GM19351 (cell line): ENCODE measurements at regions not wholly inside any gene's neighbourhood (a gene's known extent, or its start where the extent isn't known, plus 50 kb on each side); places are given as distances from the start of the nearest gene placed in this dataset.
"Not testable (repeated sequence)": the region's sequence is repeated elsewhere in the genome, so short reads cannot be mapped to it uniquely, and the experiment has no call there.

Experiments
- ATAC-seq: cut with Tn5 transposase; IDR thresholded peaks from one replicate; pipeline ENCODE4 v1.9.1; 2021; ENCODE audit warnings: mild to moderate bottlenecking, moderate library complexity; ENCODE audit not compliant: unreplicated experiment

DNA sequence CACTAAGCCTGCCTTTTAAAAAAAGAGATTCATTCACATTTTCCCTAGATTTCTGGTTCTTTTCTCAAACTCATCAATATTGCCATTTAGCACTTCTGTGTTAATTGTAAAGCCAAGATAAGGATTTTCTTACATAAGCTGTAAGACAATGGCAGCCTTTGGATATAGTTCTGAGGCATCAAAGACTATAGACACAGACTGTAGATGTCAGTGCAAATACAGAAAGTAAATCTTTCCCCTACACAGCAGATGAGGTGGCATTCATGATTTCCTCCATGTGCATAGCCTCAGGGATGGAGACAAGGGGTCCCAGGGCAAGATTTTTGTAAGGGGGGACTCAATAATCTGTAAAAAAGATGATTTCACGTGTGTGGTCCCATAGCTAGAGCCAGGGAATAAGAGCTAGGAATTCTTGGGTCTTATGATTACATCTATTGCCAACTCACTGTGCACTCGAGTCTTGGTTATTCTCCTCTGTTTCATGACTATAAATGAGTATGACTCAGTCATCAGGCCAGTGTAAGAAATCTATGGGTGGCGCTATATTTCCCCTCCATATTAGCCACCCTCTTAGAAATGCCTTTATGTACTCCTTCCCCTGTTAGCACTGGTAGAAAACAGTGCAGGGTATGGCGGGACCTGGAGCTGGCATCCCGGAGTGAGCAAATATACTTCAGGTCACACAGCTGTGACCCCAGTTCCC is 207.5 kb downstream of the EXOC5 start:
- ATAC-seq: no peak

DNA sequence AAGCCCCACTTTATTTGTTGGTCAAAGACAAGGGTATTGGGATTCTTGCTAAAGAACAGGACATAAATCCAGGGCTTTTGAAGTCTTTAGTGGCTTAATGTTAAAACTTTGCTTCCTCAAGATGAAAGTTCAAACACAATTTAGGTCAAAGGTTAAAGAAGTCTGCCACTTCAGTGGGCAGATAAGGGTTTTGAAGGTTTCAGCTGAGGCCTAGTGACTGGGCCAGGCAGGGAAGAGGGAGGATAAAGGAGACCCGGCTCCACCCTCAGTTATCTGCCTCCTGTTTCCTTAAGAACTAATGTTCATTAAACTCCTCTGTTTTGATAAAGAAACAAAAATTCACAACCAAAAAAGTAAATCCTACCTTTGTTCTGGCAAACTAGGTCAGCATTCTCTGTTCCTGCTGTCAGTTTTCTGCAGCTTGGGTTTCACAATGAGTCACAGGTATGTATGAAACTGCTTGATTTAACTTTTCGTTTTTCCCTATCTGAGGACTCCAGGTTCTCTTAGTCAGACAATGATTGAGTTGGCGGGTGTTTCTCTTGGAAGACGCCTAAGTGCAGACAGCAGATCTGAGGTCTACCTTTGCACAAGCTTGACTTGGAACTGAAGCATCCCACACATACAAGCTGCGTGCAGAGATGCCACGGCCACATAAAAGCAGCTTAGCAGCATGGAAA is 208.3 kb downstream of the EXOC5 start:
- ATAC-seq: peak; percentile 94

DNA sequence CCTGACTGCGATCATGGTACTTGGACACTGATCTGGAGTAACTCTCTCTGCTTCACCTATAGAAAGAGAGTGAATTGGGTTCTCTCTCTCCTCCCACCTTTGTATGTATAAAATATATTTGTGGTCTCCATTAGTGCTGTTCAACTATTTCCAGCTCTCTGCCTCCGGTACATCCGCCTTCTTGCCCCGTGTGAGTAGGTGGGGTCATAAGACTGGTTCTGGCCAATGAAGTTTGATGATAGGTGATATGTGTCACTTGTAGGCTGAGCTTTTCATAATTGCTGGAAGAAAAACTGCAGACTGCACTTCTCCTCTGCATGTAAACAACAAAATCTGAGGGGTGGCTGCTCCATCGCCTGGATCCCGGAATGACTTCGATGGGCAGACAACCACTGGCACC is 210.4 kb downstream of the EXOC5 start:
- no peak for ATAC-seq

DNA sequence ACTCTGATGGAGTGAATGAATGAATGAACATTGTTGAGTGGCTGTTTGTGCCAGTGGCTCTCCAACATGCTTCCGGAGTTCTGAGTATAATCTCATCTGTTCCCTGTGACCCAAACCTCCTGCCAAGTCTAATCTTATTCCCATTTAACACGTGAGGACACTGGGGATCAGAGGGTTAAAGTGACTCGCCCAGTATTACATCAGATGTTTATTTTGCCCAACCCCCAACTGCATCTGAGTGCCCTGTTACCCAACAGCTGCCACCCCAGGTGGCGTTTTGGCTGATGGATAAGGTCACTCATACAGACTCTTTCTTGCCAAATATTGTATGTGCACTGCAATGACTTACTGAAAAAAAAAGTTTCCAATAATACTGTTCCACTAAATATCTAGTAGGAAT is 210.9 kb downstream of the EXOC5 start:
- no peak for ATAC-seq

DNA sequence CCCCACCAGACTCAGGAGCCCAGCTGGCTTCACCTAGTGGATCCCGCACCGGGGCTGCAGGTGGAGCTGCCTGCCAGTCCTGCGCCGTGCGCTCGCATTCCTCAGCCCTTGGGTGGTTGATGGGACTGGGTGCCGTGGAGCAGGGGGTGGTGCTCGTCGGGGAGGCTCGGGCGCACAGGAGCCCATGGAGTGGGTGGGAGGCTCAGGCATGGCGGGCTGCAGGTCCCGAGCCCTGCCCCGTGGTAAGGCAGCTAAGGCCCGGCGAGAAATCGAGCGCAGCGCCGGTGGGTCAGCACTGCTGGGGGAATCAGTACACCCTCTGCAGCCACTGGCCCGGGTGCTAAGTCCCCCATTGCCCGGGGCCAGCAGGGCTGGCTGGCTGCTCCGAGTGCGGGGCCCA is 212.2 kb downstream of the EXOC5 start:
- not testable (repeated sequence) for ATAC-seq

DNA sequence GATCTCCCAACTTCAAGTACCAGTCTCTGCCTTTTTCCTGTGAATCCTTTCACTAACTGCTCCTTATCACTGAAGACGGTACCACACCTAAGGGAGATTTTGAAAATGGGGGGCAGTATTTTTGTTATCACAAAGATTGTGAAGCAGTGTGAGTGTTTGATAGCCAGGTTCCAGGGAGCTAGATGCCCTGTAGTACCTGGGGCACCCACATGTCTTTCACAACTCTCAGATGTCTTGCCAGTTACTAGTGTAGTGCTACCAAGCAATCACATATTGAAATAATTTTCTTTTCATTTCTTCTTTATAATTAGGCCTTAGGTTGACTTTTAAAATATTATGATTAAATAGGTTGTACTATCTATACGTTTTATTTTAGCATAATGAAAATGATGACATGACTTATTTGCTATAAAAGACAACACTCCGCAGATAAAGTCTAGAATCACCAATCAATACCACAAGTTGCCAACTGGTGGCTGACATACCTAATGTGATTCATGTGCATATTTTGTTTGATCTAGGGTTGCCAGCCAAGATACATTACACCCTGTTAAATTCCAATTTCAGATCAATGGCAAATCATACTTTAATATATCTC is 215.9 kb downstream of the EXOC5 start:
- no peak for ATAC-seq

DNA sequence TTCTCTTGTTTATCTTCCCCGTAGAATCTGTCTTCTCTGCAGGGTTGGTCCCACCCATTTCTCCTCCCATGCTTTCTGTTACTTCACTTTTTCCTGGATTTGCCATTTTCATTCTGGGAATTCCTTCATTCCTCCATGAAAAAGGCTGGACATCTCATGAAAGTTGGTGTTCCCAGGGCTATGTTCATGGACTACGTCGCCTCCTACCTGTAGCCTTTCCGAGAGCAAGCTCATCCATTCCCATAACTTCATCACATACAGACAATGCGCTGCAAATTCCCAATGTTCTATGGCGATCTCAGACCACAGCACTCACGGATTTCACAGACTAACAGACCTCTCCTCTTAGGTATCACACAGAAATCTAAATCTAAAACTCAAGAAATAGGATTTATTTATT is 217.1 kb downstream of the EXOC5 start:
- ATAC-seq: no peak

DNA sequence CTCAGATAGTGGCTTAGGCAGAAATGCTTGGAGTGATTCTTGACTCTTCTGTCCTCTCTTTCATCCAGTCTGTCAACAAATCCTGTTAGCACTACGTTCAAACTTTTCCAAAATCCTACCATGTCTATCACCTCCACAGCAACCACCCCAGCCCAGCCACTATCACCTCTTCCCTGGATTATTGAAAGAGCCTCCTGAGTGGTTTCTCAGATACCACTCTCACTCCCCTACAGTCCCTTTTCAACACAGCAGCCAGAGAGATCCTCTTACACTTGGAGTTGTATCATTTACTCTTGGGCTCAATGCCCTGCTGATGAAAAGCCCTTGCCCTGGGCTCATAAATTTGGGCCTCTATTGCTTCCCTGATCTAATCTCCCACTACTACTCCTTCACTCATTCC is 218.9 kb downstream of the EXOC5 start:
- ATAC-seq: no peak

DNA sequence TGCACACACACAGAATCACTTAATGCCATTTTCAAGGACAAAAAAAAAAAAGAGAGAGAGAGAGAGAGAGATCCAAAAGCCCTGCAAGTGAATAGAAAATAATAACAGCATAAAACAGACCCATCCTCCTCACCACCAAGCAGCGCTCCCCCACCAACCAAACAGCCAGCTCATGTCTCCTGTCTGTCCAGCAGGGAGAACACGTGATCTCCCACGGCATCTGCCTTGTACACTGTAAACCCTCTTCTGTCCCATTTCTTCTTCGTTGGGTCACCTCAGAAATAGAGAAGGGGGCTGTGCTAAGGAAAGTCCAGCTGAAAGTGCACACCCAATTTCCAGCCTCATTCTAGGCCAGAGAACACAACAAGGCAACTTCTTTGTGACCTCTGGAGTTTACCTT is 222.5 kb downstream of the EXOC5 start:
- ATAC-seq: no peak

DNA sequence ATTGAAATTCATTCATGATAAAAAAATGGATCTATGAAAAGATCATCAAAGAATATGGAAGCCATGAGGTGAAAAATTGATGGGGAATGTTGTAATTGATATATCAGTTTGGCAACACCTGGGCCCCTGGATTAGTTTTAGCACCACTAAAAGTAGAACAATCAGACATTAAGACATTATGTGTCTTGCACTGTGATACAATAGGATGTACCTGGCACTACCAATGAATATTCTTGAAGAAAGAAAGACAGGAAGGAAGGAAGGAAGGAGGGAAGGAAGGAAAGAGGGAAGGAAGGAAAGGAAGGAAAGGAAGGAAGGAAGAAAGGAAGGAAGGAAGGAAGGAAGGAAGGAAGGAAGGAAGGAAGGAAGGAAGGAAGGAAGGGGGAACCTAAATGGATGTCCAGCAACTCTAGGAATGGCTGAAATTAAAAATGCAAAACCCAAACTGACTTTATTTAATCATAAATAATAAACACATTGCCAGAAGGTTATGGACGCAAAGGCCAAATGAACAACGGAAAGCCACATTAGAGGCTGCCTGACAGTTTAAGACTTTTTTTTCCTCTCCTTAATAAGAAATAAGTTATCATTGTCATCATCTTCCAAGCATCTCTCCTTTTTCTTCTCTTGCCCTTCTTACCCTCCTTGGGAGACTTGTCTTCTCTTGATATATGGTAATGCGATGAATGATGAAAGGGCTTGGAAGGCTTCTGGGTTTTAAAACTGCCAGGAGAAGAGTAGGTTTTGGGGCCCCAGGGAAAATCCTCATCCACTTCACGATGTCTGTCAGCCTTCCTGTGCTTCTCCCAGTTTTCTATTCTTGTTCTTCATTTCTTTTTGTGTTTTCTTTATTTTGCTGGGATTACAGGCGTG is 224.4 kb downstream of the EXOC5 start:
- not testable (repeated sequence) for ATAC-seq

DNA sequence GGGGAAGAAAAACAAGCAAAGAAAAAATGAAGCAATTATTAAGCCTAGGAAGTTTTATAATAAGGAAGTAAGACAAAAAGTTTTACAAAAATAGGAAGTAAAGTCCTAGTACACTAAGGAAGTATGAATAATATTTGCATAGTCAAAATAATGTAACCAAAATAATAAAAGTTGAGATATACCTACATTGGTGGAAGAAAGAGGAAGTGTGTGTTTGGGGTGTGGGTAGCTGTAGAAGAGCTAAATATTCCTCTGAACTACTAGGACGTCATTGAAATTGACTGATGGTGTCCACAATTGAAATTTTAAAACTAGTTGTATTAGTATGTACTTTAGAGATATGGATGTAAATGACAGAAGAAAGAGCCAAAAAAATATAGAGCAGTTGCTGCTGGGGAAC is 228.4 kb upstream of the OTX2 start:
- ATAC-seq: no peak

DNA sequence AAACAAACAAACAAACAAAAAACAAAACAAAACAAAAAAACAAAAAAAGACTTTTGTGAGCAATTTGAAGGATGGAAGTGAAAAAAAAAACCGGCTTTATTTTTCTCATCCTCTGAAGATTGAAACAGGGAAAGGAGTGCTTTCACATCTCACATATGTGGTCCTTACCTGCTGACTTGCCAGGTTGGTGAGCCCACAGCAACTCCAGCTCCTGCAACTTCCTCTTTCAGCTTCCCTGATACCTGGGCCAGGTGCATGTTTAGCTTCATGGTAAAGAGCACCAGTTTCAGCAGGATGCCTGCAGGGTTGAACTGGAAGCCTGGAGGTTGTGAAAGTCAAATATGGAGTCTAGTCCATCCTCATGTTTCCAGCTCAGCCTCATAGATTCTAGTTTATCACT is 221.2 kb upstream of the OTX2 start:
- ATAC-seq: no peak

DNA sequence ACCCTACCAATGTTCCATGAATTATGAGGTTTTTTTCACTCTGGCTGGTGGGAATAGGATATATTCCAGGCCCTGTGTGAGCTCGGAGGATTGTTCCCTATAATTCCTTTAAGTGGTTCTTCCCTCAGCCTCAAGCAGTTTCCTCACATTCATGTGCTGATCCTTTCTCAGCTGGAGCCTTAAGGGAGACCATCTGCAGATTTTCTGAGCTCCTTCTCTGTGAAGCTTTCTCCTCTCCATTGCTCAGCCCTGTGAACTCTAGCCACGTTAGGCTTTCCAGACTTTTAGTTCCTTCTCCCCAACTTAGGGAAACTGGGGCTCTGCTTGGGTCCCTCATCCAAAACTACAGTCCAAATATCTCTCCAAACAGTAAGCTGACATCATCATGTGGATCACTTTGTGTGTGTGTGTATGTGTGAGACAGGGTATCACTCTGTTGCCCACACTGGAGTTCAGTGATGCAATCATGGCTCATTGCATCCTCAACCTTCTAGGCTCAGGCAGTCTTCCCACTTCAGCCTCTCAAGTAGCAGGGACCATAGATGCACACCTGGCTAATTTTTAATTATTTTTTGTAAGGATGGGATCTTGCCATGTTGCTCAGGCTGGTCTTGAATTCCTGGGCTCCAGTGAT is 219.5 kb upstream of the OTX2 start:
- no peak for ATAC-seq

DNA sequence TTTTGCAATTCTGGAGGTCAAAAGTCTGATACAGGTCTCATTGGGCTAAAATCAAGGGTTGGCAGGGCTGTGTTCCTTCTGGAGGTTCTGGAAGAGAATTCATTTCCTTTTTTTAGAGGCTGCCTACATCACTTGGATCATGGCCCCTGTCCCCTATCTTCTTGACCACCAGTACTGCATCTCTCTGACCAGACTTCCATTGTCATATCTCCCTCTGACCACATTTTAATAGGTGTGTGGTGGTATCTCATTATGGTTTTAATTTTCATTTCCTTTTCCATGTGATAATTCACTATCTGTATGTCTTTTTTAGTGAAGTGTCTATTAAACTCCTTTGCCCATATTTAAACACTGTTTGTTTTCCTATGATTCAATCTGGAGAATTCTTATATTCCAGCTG is 215.2 kb upstream of the OTX2 start:
- ATAC-seq: no peak

DNA sequence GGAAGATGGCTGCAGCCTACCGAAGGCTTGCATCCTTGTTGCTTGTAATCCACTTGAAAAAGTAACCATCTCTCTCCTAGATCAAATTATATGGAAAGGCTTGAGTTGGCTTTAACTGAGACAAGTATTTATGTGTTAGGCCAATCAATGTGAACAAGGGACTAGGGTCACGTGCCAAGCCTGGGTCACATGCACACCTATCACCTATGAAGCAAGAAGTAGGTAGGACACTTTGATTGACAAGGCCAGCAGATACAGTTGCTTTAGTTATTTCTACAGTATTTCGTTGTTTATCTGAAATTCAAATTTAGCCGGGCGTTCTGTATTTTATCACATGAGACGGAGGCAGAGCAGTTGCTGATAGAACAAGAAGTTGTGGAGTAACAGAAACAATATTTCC is 212.3 kb upstream of the OTX2 start:
- ATAC-seq: no peak

DNA sequence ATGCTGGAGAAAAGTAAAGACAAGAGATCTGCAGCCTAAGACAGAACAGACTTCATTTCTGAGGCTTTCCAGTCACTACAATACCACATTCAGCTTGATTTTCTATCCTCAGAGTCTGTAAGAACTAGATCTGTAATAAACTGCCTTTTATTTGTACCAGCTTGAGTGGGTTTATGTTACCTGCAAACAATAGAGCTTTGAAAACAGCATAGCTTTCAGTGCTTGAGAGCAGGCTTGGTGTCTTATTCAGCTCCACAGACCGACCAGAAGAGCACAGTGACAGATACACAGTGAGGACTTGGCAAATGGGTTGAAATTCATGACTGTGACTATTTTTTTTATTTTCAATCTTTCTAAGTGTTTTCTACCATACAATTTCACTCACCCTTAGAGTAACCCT is 207.8 kb upstream of the OTX2 start:
- ATAC-seq: no peak

DNA sequence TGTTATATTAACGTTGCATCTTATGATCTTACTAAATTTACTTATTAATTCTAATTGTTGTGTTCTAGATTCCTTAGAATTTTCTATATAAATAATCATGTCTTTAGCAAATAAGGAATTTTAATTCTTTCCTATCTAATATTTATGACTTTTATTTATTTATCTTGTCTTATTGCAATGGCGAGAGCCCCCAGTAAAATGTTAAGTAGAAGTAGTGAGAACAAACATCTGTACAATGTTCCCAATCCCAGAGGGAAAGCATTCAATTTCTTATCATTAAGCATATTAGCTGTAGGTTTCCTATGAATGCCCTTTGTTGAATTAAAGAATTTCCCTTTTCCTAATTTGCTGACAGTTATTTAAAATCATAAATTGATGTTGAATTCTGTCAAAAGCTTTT is 203.7 kb upstream of the OTX2 start:
- ATAC-seq: no peak

DNA sequence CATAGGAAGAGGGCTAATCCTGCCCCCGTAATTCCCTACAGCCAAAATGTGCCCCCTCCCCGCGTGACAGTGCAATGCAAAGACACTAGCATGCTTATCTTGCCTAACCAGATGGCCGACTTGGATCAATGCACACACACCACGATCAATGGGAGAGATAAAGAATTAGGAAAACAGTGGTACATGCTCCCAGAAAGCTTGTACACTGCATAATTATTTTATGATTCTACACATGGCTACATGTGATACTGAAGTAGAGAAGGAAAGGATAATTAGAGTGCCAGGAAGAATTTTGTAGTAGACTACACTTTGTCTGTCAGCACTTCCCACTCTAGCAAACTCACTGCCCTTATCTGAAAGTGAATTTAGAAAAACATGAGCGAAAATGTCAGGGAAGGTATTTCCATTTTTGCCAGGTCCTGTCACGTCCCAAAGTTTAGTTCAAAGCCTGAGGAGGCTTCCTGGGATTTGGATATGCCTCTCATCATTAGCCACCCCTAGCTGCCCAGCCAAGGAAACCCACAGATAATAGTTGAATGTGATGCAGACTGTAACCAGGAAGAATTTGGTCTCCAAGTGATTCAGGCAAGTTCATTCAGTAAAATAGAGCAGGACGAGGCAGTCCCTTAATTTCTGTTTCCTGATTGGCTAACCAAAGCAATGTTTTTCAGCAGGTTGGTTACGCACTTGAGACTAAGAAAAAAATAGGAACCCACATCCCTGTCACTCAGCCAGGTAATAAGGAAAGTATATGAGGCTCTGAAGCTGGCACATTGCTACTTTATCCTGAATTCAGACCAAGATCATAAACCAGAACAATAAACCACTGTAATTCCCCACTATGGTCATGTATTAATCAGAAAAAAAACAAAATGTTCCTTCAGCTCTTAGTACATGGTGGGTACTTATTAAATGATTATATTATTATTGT is 199.6 kb upstream of the OTX2 start:
- no peak for ATAC-seq

DNA sequence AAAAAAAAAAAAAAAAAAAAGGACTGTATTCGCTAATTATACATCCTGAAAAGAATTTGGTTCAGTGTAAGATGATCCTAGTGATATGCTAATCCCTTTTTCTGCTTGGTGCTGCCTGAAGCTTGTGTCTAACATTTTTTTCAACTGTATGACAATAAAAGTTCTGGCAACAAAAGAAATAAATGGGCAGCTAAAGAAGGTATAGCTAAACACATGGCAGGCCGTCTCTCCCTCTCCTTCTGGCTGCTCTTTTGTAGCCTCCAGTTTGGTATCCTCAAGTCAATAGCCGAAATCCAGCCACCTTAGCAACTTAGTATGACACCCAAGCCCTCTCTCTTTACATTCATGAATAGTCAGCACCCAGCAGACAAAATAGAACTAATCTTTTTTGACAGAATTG is 198.3 kb upstream of the OTX2 start:
- no peak for ATAC-seq

DNA sequence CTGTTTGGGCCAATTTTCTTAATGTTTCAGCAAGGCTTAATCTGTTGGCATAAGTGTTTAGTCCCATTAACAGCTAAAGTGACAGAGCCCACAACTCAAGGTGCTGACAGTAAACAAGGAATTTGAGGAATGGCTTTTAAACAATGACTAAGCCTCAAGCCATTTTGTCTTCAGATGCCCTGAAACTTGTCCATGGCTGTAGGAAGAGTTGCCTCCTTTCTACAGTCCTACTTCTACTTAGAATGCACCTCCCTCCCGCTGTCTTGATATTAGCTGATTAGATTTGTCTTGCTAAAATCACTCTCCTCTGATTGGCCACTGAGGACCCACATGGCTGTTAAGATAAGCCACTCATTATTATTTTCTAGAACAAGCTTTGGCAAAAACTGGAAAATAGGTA is 188.4 kb upstream of the OTX2 start:
- ATAC-seq: no peak
